ENCODE measurements at regions not wholly inside any gene's neighbourhood (a gene's known extent, or its start where the extent isn't known, plus 50 kb on each side); places are given as distances from the start of the nearest gene placed in this dataset.

DNA sequence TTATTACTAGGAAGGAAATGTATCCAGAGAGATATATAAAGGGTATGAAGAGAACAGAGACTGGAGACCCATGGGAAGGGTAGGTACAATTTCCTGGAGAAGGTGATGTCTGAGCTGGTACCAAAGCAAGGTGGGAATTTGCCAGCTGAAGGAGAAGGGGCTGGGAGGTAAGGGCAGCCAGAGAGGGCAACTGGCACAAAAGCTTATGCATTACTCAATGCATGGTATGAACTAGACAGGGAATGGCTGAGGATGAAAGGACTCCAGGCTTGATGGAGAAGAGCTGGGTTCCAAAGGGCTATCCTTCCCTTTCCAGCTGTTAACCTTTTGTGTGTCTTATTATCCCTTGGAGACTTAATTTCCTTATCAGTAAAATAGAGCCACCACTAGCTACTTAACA is 113.6 kb upstream of the GADD45A start:
- ATAC-seq, result no peak
- H3K79me2 ChIP-seq (ENCODE audit: low read length), result no peaks in the 10 kb centered on the region
- H3K36me3 ChIP-seq (ENCODE audit: low read depth, low read length), result no peaks in the 10 kb centered on the region
- no peak overlapping the region for H3K4me3 ChIP-seq (ENCODE audit: low read length)
- intact Hi-C loops (cut with micrococcal nuclease), result loop anchor here (5.0 kb wide), 1 partner anchor 56 kb away; no protein-coding TSS in a partner anchor
- no peaks in the 10 kb centered on the region for H3K9me2 ChIP-seq (replicated peaks; ENCODE audit: low read length)
- no peaks in the 10 kb centered on the region for H3K9me3 ChIP-seq (ENCODE audit: low read length)
- H3K9ac ChIP-seq (ENCODE audit: low read length), result peak overlapping the region; percentile 40; the same call in 1 of the 2 replicates
- no TSS peak for BruUV-seq (replicated peaks)
- no peaks in the 10 kb centered on the region for H4K20me1 ChIP-seq (ENCODE audit: low read length)
- CTCF ChIA-PET, result interaction anchor here (0.5 kb wide), 1 partner anchor 195 kb away, joined by 8 read pairs; no protein-coding TSS in a partner anchor
- DNase-seq, result no peak
- TF ChIP-seq EZH2phosphoT487 (IDR thresholded peaks at IDR 0.05; ENCODE audit: borderline replicate concordance, low read length) (no peak), EZH2 (IDR thresholded peaks at IDR 0.05; ENCODE audit: low read length, unreplicated experiment) (no peak)
- TF ChIP-seq, protein P1, sequence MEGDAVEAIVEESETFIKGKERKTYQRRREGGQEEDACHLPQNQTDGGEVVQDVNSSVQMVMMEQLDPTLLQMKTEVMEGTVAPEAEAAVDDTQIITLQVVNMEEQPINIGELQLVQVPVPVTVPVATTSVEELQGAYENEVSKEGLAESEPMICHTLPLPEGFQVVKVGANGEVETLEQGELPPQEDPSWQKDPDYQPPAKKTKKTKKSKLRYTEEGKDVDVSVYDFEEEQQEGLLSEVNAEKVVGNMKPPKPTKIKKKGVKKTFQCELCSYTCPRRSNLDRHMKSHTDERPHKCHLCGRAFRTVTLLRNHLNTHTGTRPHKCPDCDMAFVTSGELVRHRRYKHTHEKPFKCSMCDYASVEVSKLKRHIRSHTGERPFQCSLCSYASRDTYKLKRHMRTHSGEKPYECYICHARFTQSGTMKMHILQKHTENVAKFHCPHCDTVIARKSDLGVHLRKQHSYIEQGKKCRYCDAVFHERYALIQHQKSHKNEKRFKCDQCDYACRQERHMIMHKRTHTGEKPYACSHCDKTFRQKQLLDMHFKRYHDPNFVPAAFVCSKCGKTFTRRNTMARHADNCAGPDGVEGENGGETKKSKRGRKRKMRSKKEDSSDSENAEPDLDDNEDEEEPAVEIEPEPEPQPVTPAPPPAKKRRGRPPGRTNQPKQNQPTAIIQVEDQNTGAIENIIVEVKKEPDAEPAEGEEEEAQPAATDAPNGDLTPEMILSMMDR (conservative IDR thresholded peaks at IDR 0.05; ENCODE audit: low read depth, low read length), result no peak
- no peak overlapping the region for H2AFZ ChIP-seq (ENCODE audit: low read length)
- POLR2A ChIA-PET (ENCODE audit: unreplicated experiment), result interaction anchor here (2.4 kb wide), 1 partner anchor 113 kb away, joined by 10 read pairs; the partner anchor contains the start of gene GADD45A
- no peaks in the 10 kb centered on the region for H3K27me3 ChIP-seq (ENCODE audit: low read length)
- peaks cover 47% of the 10 kb centered on the region for H3K4me1 ChIP-seq (ENCODE audit: insufficient read depth, low read length)
- peak overlapping the region; percentile 90 for H3K27ac ChIP-seq (ENCODE audit: low read length)
- H3K4me2 ChIP-seq (ENCODE audit: low read length), result peak overlapping the region; percentile 59
- peaks cover 5% of the 10 kb centered on the region for H3F3A ChIP-seq (ENCODE audit: low read length, unreplicated experiment)

DNA sequence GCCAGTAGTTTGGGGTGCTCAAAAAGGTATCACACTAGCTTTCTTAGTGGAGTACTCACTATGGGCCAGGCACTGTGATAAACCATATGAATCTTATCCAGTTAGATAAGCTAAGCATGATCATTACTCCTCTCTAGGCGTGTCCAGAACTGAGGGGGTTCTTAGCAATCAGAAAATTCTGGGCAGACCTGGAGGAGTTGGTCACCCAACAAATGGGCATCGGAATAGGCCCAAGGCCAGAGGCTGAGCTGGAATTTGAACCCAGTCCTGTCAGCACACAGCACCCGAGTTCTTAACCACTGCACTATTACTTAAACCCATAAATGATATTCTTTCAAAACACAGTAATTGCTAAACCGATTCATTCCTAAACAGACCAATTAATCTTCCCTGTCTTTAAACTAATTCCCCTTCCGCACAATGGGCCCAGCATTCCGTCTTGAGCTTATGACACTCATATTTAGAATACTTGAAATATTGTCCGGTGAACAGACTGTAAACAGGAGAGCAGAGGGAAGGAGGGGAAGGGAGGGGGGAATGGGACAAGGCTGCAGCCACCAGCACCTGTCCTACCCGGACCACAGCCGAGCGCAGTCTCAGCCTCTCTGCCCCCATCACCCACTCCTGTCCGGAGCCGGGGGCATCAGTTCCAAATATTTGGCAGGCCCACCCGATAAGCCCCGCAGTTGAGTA is 113.0 kb upstream of the GADD45A start:
- no peaks in the 10 kb centered on the region for H3K27me3 ChIP-seq (ENCODE audit: low read length)
- POLR2A ChIA-PET (ENCODE audit: unreplicated experiment), result no interaction called here
- no peaks in the 10 kb centered on the region for H3K79me2 ChIP-seq (ENCODE audit: low read length)
- H3K4me1 ChIP-seq (ENCODE audit: insufficient read depth, low read length), result peaks cover 47% of the 10 kb centered on the region
- H4K20me1 ChIP-seq (ENCODE audit: low read length), result no peaks in the 10 kb centered on the region
- H3K4me2 ChIP-seq (ENCODE audit: low read length), result no peak overlapping the region
- no peaks in the 10 kb centered on the region for H3K9me3 ChIP-seq (ENCODE audit: low read length)
- intact Hi-C loops (cut with micrococcal nuclease), result loop anchor here (5.0 kb wide), 1 partner anchor 55 kb away; no protein-coding TSS in a partner anchor
- no TSS peak for BruUV-seq (replicated peaks)
- no peaks in the 10 kb centered on the region for H3K9me2 ChIP-seq (replicated peaks; ENCODE audit: low read length)
- CTCF ChIA-PET, result interaction anchor here (0.6 kb wide), 1 partner anchor 194 kb away, joined by 3 read pairs; no protein-coding TSS in a partner anchor
- no peak for TF ChIP-seq EZH2 (IDR thresholded peaks at IDR 0.05; ENCODE audit: low read length, unreplicated experiment)
- H3K36me3 ChIP-seq (ENCODE audit: low read depth, low read length), result no peaks in the 10 kb centered on the region
- no peak overlapping the region for H3K9ac ChIP-seq (ENCODE audit: low read length)
- no peak overlapping the region for H3K4me3 ChIP-seq (ENCODE audit: low read length)
- H3F3A ChIP-seq (ENCODE audit: low read length, unreplicated experiment), result peaks cover 5% of the 10 kb centered on the region
- DNase-seq, result no peak
- ATAC-seq, result no peak
- peak overlapping the region; percentile 90; the same call in 1 of the 2 replicates for H3K27ac ChIP-seq (ENCODE audit: low read length)
- no peak overlapping the region for H2AFZ ChIP-seq (ENCODE audit: low read length)

DNA sequence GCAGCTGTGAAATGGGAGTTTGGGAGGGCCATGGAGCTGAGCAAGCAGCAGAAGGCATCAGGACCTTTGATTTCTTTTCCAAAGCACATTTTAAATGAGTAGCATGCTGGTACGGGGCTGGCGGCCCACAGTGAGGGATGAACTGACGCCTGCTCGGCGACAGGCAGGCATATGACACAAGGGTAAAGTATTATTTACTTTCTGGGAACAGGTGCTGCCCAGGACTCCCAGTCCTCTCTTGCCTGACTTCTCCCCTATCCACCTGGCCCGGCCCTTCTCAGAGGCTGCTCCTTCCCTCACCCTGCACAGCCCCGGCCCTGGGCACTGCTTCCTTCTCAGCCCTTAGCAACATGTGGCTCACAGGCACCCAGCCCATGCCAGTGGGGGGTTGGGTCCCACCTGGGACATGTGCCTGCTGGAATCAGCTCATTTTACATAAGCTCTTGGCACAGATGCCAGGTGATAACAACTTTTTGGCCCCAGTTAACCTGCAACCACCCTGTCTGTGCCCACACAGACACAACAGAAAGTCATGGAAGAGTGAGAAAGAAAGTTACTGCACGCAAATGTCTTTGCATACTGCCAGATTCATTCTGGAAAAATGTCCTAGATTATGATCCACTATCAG is 112.3 kb upstream of the GADD45A start:
- Histone ChIP-seq H2AFZ (ENCODE audit: low read length) (peak overlapping the region; percentile 22; the same call in 1 of the 2 replicates), H3K4me2 (ENCODE audit: low read length) (no peak overlapping the region), H3K4me1 (ENCODE audit: insufficient read depth, low read length) (peaks cover 47% of the 10 kb centered on the region), H3K27me3 (ENCODE audit: low read length) (no peaks in the 10 kb centered on the region), H3K36me3 (ENCODE audit: low read depth, low read length) (no peaks in the 10 kb centered on the region), H3K4me3 (ENCODE audit: low read length) (no peak overlapping the region), H3K79me2 (ENCODE audit: low read length) (no peaks in the 10 kb centered on the region), H3K9me2 (replicated peaks; ENCODE audit: low read length) (no peaks in the 10 kb centered on the region), H3K27ac (ENCODE audit: low read length) (no peak overlapping the region), H3F3A (ENCODE audit: low read length, unreplicated experiment) (peaks cover 5% of the 10 kb centered on the region), H3K9me3 (ENCODE audit: low read length) (no peaks in the 10 kb centered on the region), H4K20me1 (ENCODE audit: low read length) (no peaks in the 10 kb centered on the region), H3K9ac (ENCODE audit: low read length) (no peak overlapping the region)
- no peak for ATAC-seq
- intact Hi-C loops (cut with micrococcal nuclease), result loop anchor here (5.0 kb wide), 1 partner anchor 55 kb away; no protein-coding TSS in a partner anchor
- peak; percentile 8 for DNase-seq
- BruUV-seq (replicated peaks), result no TSS peak
- ChIA-PET POLR2A (ENCODE audit: unreplicated experiment) (no interaction called here), CTCF (interaction anchor here (0.6 kb wide), 1 partner anchor 193 kb away, joined by 3 read pairs; no protein-coding TSS in a partner anchor)
- no peak for TF ChIP-seq EZH2 (IDR thresholded peaks at IDR 0.05; ENCODE audit: low read length, unreplicated experiment)
- TF ChIP-seq EZH2phosphoT487 (IDR thresholded peaks at IDR 0.05; ENCODE audit: borderline replicate concordance, low read length), result no peak
- TF ChIP-seq, protein P1 (conservative IDR thresholded peaks at IDR 0.05; ENCODE audit: low read depth, low read length), result no peak

Measured in PC-3 (cell line).